ENCODE measurements at regions not wholly inside any gene's neighbourhood (a gene's known extent, or its start where the extent isn't known, plus 50 kb on each side); places are given as distances from the start of the nearest gene placed in this dataset.

DNA sequence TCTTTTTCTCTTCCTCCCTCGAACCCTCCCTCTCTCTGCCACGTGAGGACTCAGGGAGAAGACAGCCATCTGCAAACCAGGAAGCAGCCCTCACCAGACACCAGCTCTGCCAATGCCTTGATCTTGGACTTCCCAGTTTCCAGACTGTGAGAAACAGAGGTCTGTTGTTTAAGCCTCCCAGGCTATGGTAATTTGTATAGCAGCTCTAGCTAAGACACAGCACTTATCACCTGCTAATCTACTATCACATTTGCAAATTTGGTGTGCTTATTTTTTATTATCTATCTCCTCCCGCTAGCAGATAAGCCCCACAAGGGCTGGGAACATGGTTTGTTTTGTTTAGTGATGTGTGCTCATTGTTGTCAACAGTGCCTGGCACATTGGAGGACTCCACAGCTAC lies 124.8 kb upstream of the OPCML start:
- Histone ChIP-seq H3K27me3 (no peaks in the 10 kb centered on the region), H3K36me3 (no peaks in the 10 kb centered on the region), H3K4me3 (no peak overlapping the region), H3K27ac (no peak overlapping the region), H3K4me1 (no peaks in the 10 kb centered on the region), H3K9me3 (peaks cover 0 to 7% (median 7%) of the 10 kb centered on the region in 3 donors)
- intact Hi-C loops (cut with DNase I; ENCODE audit: low total_unique reads), result no loop called here
- no peak for TF ChIP-seq CTCF (IDR thresholded peaks at IDR 0.05)
- DNase-seq, result no peak

DNA sequence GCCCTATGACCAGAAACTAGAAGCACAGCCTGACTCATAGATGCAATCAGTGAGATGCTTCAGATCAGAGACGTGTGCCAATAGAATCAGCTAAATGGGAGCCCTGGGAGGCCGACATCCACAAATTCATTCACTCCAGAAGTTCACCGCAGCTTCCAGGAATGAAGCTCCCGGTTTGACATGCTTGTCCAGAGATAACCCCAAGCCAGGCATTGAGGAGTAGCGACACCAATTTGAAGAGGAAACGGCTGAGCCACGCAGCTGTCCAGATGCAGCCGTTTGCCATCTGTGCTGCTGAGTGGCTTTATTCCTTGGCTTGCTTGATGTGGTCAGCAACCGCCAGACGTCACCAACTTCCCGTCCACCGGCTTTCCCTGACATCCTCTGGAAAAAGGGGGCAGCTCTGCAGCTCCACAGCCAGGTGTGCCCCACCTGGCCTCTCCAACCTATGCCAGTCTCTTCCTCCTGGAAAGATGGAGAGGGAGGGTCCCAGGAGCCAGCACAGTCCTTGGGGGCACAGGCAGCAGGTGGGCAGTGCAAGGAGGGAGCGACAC lies 123.9 kb upstream of the OPCML start:
- TF ChIP-seq CTCF (IDR thresholded peaks at IDR 0.05), result no peak
- intact Hi-C loops (cut with DNase I; ENCODE audit: low total_unique reads), result no loop called here
- peaks cover 0 to 7% (median 7%) of the 10 kb centered on the region in 3 donors for H3K9me3 ChIP-seq
- no peaks in the 10 kb centered on the region for H3K36me3 ChIP-seq
- H3K4me3 ChIP-seq, result no peak overlapping the region
- H3K27me3 ChIP-seq, result no peaks in the 10 kb centered on the region
- H3K4me1 ChIP-seq, result no peaks in the 10 kb centered on the region
- H3K27ac ChIP-seq, result no peak overlapping the region
- no peak for DNase-seq

DNA sequence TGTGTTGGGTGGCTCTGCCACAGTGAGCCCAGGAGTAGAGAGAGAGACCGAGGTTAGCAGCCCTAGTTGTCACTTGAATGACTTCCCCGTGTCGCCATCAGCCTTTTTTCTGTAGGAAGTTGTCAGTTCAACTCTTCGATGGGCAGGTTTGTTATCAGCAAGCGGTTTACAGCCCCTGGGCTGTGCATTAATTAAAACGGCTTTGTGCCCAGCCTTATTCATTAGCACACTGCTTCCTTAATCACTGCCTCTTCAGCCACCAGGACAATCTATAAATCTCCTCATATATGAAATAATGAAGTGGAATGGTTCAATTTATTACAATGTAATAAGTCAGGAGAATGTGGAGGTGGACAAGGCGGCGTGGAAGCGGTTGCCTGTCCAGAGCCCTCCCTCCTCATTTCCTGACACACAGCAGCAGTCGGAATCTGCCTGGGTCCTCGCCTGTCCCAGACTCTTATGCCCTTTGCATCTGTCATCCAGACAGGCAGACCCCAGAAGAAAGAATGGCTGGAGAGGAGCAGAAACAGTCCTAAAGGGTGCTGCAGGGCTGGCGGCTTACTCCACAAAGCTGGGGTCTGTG lies 122.4 kb upstream of the OPCML start:
- H3K9me3 ChIP-seq, result peaks cover 0 to 7% (median 7%) of the 10 kb centered on the region in 3 donors
- no peak overlapping the region for H3K4me3 ChIP-seq
- no peaks in the 10 kb centered on the region for H3K27me3 ChIP-seq
- intact Hi-C loops (cut with DNase I; ENCODE audit: low total_unique reads), result no loop called here
- DNase-seq, result no peak
- H3K4me1 ChIP-seq, result no peaks in the 10 kb centered on the region
- no peaks in the 10 kb centered on the region for H3K36me3 ChIP-seq
- no peak for TF ChIP-seq CTCF (IDR thresholded peaks at IDR 0.05)
- H3K27ac ChIP-seq, result no peak overlapping the region

DNA sequence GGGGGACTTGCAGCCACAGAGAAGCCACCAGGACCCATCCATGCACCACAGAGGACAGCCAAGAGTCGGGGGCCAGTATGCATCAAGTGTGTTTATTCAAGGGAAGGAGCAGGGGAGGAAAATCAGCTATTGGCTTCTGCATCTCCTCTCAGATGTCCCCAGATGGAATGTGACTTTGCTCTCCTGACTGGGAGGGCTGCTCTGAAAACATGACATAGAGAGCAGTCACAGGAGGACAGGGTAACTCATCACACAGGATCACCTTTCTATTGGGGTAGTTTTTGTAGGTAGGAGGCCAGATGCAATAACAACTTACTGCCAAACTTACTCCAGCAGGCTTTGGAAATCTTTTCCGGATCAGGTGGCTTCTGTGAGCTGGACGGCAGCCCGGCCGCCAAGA lies 121.0 kb upstream of the OPCML start:
- H3K9me3 ChIP-seq, result peaks cover 0 to 7% (median 7%) of the 10 kb centered on the region in 3 donors
- no peak for TF ChIP-seq CTCF (IDR thresholded peaks at IDR 0.05)
- intact Hi-C loops (cut with DNase I; ENCODE audit: low total_unique reads), result no loop called here
- no peaks in the 10 kb centered on the region for H3K27me3 ChIP-seq
- H3K4me3 ChIP-seq, result no peak overlapping the region
- H3K27ac ChIP-seq, result no peak overlapping the region
- no peak for DNase-seq
- H3K36me3 ChIP-seq, result no peaks in the 10 kb centered on the region
- H3K4me1 ChIP-seq, result no peaks in the 10 kb centered on the region

DNA sequence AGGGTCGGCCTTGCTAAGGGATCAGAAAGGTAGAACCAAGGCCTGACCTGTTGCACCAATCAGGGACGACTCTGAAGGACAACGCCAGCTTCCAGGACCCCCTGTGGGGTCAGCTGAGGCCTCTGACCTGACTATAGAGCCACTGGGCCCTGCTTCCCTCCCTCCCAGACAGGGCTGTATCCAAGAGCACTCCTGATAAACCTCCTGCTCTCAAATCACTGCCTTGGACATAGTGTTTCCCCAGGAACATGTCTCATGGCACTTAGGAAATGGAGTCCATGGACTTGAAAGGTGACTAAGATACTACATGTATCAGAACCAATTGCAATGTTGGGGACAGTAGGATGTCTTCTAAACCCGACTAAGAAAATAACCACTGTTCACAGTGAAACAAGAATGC lies 117.8 kb upstream of the OPCML start:
- intact Hi-C loops (cut with DNase I; ENCODE audit: low total_unique reads), result no loop called here
- H3K4me3 ChIP-seq, result no peak overlapping the region
- no peaks in the 10 kb centered on the region for H3K4me1 ChIP-seq
- no peak for DNase-seq
- peaks cover 0 to 5% (median 0%) of the 10 kb centered on the region in 3 donors for H3K9me3 ChIP-seq
- no peaks in the 10 kb centered on the region for H3K36me3 ChIP-seq
- no peak for TF ChIP-seq CTCF (IDR thresholded peaks at IDR 0.05)
- H3K27ac ChIP-seq, result no peak overlapping the region
- no peaks in the 10 kb centered on the region for H3K27me3 ChIP-seq

Data from tibial artery (tissue), 4 donors.